Gastrocnemius medialis (tissue), 4 donors: ENCODE measurements at regions not wholly inside any gene's neighbourhood (a gene's known extent, or its start where the extent isn't known, plus 50 kb on each side); places are given as distances from the start of the nearest gene placed in this dataset.

ENCODE experiments used
- ATAC-seq, 2 donors: fragments of 150-250 bp; one replicate each; pipeline ENCODE4 v1.9.1; 2016
- DNase-seq, 2 donors: peaks; one replicate each; pipeline ENCODE4 v3.0.0-alpha.2; 2019
- H3K27ac ChIP-seq, 4 donors: fragments of 200-600 bp; sonication (generic); 1 replicate in 1 of 4; 2 replicates in 3 of 4; pipeline ENCODE4 v1.5.1; 2016 to 2018; ENCODE audit warnings: mild to moderate bottlenecking in 2 of 4, moderate library complexity in 1 of 4
- H3K27me3 ChIP-seq, 3 donors: fragments of 200-600 bp; sonication (generic) in 2 of 3; 1 replicate in 1 of 3; 2 replicates in 2 of 3; pipeline versions ENCODE4 v1.5.1 to v1.6.0; 2016 to 2019; ENCODE audit warnings: mild to moderate bottlenecking in 1 of 3, moderate library complexity in 1 of 3
- H3K36me3 ChIP-seq, 2 donors: fragments of 200-600 bp; sonication (generic) in 1 of 2; one replicate each; pipeline ENCODE4 v1.5.1; 2017 to 2018
- H3K4me1 ChIP-seq, 2 donors: fragments of 200-600 bp; sonication (generic) in 1 of 2; one replicate each; pipeline ENCODE4 v1.5.1; 2016 to 2017; ENCODE audit warnings: mild to moderate bottlenecking in 2 of 2
- H3K4me3 ChIP-seq, 4 donors: fragments of 200-600 bp; sonication (generic) in 3 of 4; 1 replicate in 1 of 4; 2 replicates in 3 of 4; pipeline ENCODE4 v1.5.1; 2016 to 2019; ENCODE audit warnings: mild to moderate bottlenecking in 2 of 4
- H3K9me3 ChIP-seq, 3 donors: fragments of 200-600 bp; sonication (generic) in 2 of 3; 1 replicate in 1 of 3; 2 replicates in 2 of 3; pipeline ENCODE4 v1.5.1; 2016 to 2019
- POLR2A ChIP-seq, 2 donors: fragments of 450-650 bp; IDR thresholded peaks; one replicate each; pipeline ENCODE4 v1.6.1; 2017; ENCODE audit warnings: antibody characterized with exemption in 2 of 2, mild to moderate bottlenecking in 2 of 2, moderate library complexity in 2 of 2
- in situ Hi-C, 4 donors: fragments of 200-750 bp; cut with MboI; loops; one replicate each; pipeline versions ENCODE4 v1.15.0 to v1.8.0; 2017; ENCODE audit warnings: low sequenced_read_pairs in 4 of 4
- intact Hi-C: fragments of 100-400 bp; cut with DNase I; formaldehyde crosslinking; loops from one replicate; pipeline ENCODE4 v1.15.1; 2023; ENCODE audit warnings: low total_unique reads
- TF ChIP-seq, protein P1 (sequence below), 5 experiments: fragments of 450-650 bp in 3 of 5; fragments of 200-600 bp in 2 of 5; sonication (generic) in 2 of 5; IDR thresholded peaks in 4 of 5; conservative IDR thresholded peaks in 1 of 5; 1 replicate in 4 of 5; 2 replicates in 1 of 5; pipeline ENCODE4 v1.5.1; 2016 to 2019; ENCODE audit warnings: antibody characterized with exemption in 5 of 5, mild to moderate bottlenecking in 3 of 5, moderate library complexity in 3 of 5

DNA sequence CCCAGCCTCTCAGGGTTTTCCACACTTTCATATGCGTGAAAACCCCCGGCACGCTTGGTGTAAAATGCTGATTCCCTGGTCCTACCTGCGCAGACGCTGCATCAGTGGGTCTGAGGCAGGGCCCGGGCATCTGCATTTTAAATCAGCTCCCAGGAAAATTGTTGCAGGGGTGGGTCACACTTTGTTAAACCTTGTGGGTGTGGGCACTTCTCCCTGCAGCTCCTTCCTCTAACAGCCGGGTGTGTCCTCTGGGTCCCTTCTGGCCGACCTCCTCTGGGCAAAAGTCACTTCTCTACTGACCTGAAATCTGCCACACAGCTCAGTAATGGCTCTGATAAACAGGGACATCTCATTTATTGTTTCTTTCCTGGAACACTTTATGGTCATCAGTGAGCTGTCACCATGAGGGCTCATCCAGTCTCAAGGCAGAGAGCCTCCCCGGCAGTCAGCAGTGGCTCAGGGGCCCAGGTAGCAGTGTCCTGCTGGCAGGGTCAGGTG, 52.8 kb upstream of the TMPRSS2 start:
- peaks cover 0 to 8% (median 0%) of the 10 kb centered on the region in 3 donors for H3K27me3 ChIP-seq
- DNase-seq (no peak), ATAC-seq (no peak)
- intact Hi-C loops (no loop called here), in situ Hi-C loops (no loop called here)
- H3K4me1 ChIP-seq: no peaks in the 10 kb centered on the region
- H3K4me3 ChIP-seq: no peak overlapping the region
- H3K27ac ChIP-seq: no peak overlapping the region
- H3K36me3 ChIP-seq: no peaks in the 10 kb centered on the region
- TF ChIP-seq POLR2A (IDR thresholded peaks at IDR 0.05): no peak
- TF ChIP-seq, protein P1, sequence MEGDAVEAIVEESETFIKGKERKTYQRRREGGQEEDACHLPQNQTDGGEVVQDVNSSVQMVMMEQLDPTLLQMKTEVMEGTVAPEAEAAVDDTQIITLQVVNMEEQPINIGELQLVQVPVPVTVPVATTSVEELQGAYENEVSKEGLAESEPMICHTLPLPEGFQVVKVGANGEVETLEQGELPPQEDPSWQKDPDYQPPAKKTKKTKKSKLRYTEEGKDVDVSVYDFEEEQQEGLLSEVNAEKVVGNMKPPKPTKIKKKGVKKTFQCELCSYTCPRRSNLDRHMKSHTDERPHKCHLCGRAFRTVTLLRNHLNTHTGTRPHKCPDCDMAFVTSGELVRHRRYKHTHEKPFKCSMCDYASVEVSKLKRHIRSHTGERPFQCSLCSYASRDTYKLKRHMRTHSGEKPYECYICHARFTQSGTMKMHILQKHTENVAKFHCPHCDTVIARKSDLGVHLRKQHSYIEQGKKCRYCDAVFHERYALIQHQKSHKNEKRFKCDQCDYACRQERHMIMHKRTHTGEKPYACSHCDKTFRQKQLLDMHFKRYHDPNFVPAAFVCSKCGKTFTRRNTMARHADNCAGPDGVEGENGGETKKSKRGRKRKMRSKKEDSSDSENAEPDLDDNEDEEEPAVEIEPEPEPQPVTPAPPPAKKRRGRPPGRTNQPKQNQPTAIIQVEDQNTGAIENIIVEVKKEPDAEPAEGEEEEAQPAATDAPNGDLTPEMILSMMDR (IDR thresholded peaks at IDR 0.05 in 4 of 5, conservative IDR thresholded peaks at IDR 0.05 in 1 of 5): no peak
- H3K9me3 ChIP-seq: no peaks in the 10 kb centered on the region

DNA sequence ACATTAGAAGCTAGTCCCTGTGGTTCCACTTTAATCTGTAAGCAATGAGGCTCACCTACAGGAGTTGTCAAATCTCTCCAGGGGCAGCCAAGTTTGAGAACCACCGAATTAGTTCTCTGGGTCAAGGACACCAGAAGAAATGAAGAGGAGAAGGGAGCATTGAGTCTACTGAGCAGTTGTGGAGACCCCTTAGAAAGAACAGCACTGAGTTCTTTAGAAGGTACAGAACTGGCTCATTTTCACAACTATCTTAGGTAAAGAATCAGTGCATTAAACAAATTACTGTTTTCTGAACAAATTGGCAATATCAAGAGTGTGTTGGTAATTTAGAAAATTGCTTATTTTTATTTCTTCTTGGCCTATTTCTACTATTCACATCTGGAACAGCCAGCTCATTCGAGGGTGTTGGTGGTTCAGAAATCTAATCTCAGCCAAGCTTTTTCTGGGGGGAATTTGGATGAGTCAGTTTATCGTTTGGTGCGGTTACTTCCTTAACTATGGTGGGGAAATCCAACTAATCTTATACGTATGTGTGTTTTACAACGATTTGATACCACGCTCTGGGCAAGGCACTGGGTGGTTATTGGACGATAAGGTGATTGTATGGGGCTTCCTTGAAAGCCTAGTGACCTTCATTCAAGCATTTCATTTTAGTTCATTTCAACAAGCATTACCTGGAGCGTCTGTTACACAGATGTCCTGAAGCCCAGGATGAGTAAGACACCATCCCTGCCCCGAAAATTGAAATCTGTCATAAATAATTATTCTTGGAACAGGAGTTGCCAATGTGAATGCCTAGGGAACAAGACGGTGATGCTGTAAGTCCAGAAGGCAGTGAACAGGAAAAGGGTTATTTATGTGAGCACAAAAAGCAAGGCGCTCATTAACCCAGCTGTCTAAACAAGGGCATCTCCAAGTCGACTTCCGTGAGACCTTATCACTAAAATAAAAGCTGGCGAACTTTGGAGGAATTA, 52.0 kb upstream of the TMPRSS2 start:
- Histone ChIP-seq H3K36me3 (no peaks in the 10 kb centered on the region), H3K27ac (no peak overlapping the region), H3K27me3 (peaks cover 0 to 5% (median 0%) of the 10 kb centered on the region in 3 donors), H3K4me1 (no peaks in the 10 kb centered on the region), H3K4me3 (no peak overlapping the region), H3K9me3 (no peaks in the 10 kb centered on the region)
- DNase-seq: no peak
- in situ Hi-C loops: no loop called here
- TF ChIP-seq POLR2A (IDR thresholded peaks at IDR 0.05): no peak
- TF ChIP-seq, protein P1 (IDR thresholded peaks at IDR 0.05 in 4 of 5, conservative IDR thresholded peaks at IDR 0.05 in 1 of 5): no peak
- intact Hi-C loops: no loop called here
- ATAC-seq: no peak

DNA sequence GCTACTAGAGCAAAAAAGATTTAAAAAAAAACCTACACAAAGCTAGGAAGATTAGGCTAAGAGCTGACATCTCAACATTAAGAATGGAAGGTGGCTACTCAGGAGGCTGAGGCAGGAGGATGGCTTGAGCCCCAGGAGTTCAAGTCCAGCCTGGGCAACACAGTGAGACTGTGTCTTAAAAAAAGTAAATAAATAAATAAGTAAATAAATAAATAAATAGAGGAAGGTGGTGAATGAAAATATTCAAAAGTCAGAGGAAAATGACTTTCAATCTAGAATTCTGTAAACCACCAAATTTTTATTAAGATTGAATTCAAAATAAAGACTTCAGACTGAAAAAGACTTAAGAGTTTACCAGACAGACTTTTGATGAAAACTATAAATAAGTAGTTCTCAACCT, 50.9 kb upstream of the TMPRSS2 start:
- intact Hi-C loops: no loop called here
- no peak for ATAC-seq
- no peak overlapping the region for H3K27ac ChIP-seq
- no peaks in the 10 kb centered on the region for H3K36me3 ChIP-seq
- TF ChIP-seq, protein P1 (IDR thresholded peaks at IDR 0.05 in 4 of 5, conservative IDR thresholded peaks at IDR 0.05 in 1 of 5): no peak
- TF ChIP-seq POLR2A (IDR thresholded peaks at IDR 0.05): no peak
- no peak overlapping the region for H3K4me3 ChIP-seq
- DNase-seq: no peak
- peaks cover 0 to 5% (median 0%) of the 10 kb centered on the region in 3 donors for H3K27me3 ChIP-seq
- H3K9me3 ChIP-seq: no peaks in the 10 kb centered on the region
- no peaks in the 10 kb centered on the region for H3K4me1 ChIP-seq
- in situ Hi-C loops: no loop called here

DNA sequence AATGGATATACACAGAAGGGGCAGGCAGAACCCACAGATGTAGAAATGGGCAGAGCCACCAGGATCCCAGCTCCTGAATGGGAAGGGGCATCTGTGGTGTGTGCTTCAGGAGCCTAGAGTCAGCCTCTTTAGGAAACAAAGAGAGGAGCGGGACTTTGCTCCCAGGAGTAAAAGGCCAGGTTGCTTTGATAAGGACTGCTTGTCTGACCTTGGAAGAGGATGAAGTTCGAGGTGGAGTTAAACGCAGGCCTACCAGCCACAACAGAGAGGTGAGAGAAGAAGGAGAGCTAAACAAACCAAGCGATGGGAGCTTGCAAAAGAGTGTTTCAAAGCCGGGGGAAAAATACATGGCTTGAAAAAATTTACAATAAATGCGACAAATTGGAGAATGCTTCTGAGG, 49.9 kb upstream of the TMPRSS2 start:
- TF ChIP-seq, protein P1 (IDR thresholded peaks at IDR 0.05 in 4 of 5, conservative IDR thresholded peaks at IDR 0.05 in 1 of 5): no peak
- TF ChIP-seq POLR2A (IDR thresholded peaks at IDR 0.05): no peak
- in situ Hi-C loops (no loop called here), intact Hi-C loops (no loop called here)
- no peaks in the 10 kb centered on the region for H3K9me3 ChIP-seq
- H3K36me3 ChIP-seq: no peaks in the 10 kb centered on the region
- ATAC-seq (no peak), DNase-seq (no peak)
- no peak overlapping the region for H3K27ac ChIP-seq
- H3K4me1 ChIP-seq: no peaks in the 10 kb centered on the region
- peaks cover 0 to 3% (median 0%) of the 10 kb centered on the region in 3 donors for H3K27me3 ChIP-seq
- H3K4me3 ChIP-seq: no peak overlapping the region
